ENCODE measurements at regions not wholly inside any gene's neighbourhood (a gene's known extent, or its start where the extent isn't known, plus 50 kb on each side); places are given as distances from the start of the nearest gene placed in this dataset.

DNA sequence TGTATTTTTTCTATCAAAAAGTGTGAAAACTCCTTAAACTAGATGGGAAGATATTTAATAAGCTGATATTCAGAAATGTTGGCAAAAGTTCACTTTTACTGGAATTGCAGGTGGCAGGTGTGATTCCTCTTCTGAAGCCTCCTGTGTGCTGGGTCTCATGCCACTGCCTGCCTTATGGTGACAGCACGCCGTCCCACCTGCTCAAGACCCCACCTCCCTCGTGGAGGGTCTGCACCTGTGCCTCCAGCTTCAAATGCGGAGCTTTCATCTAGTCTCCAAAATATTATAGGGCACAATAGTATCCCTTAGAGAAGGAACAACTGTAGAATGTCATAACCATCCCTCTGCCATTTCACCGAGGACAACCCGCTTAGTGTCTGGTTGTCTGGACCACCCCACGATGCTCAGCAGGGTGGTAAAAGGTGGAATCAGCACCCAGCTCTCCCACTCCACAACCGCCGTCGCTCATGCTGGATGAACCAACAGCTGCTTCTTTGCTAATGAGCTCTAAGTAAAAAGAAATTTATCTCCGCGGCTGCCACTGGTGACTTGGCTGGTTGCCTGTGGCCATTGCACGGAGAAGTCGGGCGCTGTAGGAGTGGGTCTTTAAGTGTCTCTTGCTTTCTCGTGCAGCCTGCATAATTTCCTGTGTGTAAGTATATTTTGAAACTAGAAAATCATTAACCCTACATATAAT lies 119.3 kb upstream of the TCERG1L start:
- Mint-ChIP-seq H3K27me3 (ENCODE audit: low read depth) (peaks cover 7% of the 10 kb centered on the region), H3K4me3 (no peak overlapping the region), H3K9me3 (no peaks in the 10 kb centered on the region), H3K4me1 (ENCODE audit: low read depth) (no peaks in the 10 kb centered on the region), H3K36me3 (ENCODE audit: insufficient read depth) (no peaks in the 10 kb centered on the region)
- DNase-seq (no peak), ATAC-seq (no peak)

DNA sequence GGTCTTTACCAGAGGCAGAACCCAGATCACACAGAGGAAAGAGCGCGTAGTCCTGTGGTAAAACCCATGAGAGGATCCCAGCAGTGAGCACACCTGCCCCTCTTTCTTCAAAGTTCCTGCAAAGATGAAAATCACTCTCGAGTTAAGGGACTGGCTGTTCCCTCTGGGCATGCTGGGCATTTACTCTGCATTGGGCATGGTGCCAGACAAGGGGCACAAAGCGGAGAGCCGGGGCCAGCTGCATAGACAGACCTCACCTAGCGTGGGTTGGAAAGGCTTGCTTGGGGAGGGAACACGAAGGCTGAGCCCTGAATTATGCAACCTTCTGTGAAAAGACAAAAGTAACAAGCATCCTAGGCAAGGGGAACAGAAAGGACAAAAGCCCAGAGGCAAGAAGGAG lies 120.0 kb upstream of the TCERG1L start:
- H3K36me3 Mint-ChIP-seq (ENCODE audit: insufficient read depth) = no peaks in the 10 kb centered on the region
- H3K4me1 Mint-ChIP-seq (ENCODE audit: low read depth) = no peaks in the 10 kb centered on the region
- peaks cover 6% of the 10 kb centered on the region for H3K27me3 Mint-ChIP-seq (ENCODE audit: low read depth)
- no peak overlapping the region for H3K4me3 Mint-ChIP-seq
- no peaks in the 10 kb centered on the region for H3K9me3 Mint-ChIP-seq
- no peak for DNase-seq
- no peak for ATAC-seq

DNA sequence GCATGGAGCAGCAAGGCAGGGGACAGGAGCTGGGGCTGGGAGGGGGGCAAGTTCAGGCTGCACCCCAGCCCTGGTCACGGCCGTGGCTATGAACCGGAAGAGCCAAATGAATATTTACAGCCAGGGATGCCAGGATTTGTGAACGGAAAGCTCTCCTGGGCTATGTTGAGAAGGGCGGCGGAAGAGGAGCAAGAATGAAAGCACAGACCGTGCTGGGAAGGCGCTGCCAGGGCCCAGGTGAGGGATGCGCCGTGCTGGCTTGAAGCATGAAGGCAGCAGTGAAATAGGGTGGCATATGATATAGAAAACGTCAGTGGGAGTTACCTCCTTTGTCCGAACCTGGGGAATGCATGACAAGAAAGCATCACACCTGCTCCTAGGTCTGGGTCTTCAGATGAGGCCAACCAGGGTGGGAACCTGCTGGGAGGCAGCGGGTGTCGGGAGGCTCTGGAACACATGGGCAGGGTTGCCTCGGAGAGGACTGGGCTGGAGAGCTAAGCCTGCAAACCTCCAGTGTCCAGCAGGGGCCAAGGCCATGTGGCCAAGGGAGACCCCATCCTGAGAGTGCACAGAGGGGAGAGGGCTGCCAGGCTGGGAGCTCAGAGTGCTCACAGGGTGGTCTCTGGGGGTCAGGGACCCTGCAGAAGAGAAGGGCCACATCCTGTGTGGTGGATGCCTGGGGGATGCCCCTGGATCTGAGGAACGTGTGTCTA lies 120.6 kb upstream of the TCERG1L start:
- Mint-ChIP-seq H3K4me1 (ENCODE audit: low read depth) (no peaks in the 10 kb centered on the region), H3K9me3 (no peaks in the 10 kb centered on the region), H3K36me3 (ENCODE audit: insufficient read depth) (no peaks in the 10 kb centered on the region), H3K27me3 (ENCODE audit: low read depth) (peaks cover 6% of the 10 kb centered on the region), H3K4me3 (no peak overlapping the region)
- ATAC-seq (no peak), DNase-seq (no peak)

DNA sequence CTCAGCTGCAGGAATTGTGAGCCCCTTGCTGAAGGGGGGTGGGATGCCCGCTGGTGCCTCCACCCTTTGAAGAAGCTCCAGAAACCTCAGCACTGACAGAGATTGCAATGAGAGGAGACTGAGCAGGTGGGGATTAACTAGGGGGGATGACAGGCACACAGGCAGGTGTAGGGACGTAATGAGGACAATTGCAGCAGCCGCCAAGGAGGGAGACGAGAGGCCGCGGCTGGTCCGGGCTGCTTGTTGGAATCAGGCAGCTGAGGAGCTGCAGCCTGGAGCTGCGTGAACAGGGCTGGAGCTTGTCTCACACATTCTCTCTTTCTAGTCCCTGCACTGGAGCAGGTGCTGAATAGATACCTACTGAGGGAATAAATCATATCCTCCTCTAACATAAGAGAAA lies 122.0 kb upstream of the TCERG1L start:
- Mint-ChIP-seq H3K4me1 (ENCODE audit: low read depth) (no peaks in the 10 kb centered on the region), H3K9me3 (no peaks in the 10 kb centered on the region), H3K27me3 (ENCODE audit: low read depth) (peaks cover 6% of the 10 kb centered on the region), H3K36me3 (ENCODE audit: insufficient read depth) (no peaks in the 10 kb centered on the region), H3K4me3 (no peak overlapping the region)
- DNase-seq (no peak), ATAC-seq (no peak)

DNA sequence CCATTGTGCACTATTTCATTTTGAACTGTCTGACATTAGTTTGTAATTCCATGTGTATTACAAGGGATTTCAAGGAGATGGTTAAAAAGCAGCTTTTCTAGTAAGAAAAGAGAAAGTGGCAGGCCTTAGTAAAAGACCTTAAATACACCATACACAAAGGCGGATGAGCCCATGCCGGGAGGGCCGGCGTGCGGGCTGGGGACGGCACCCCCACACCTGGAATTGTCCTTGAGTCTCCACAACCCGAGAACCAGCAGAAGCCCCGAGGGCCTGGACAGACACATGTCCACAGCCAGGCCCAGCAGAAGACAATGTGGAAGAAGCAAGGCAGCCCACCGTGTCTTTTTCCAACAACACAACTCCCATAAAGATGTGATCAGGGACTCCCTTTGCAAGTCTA lies 123.7 kb upstream of the TCERG1L start:
- H3K9me3 Mint-ChIP-seq = no peaks in the 10 kb centered on the region
- no peaks in the 10 kb centered on the region for H3K36me3 Mint-ChIP-seq (ENCODE audit: insufficient read depth)
- H3K4me1 Mint-ChIP-seq (ENCODE audit: low read depth) = no peaks in the 10 kb centered on the region
- DNase-seq = no peak
- ATAC-seq = no peak
- H3K27me3 Mint-ChIP-seq (ENCODE audit: low read depth) = peaks cover 6% of the 10 kb centered on the region
- H3K4me3 Mint-ChIP-seq = no peak overlapping the region

DNA sequence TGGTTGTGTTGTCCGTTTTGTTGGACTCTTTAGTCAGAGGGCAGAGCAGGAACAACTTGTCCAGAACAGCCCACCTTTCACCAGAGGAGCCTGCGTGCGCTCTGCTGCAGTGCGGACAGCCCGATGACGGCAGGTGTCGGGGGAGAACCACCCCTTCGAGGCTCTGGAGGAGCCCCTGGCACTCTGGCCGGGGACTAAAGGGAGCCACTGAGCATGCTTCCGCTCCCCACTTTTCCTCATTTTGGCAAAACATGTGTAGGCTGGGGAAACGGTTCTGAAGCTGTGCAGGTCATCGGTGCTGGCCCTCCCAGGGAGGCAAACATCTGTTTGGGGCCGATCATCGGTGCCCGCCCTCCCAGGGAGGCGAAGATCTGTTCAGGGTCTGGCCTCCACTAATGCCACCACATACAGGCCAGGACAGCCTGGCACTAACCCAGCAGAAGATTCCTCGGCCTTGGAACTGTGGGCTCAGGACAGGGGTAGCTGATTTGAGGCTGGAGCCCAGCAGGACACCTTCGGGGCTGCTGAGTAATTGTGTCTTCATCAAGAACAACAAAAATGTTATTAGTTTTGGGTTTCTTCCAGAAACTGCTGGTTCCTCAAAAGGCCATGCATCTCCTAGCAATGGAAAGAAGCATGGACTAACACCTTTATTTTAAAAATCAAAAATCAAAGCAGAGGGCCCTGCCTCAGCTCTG lies 124.4 kb upstream of the TCERG1L start:
- H3K27me3 Mint-ChIP-seq (ENCODE audit: low read depth) = peaks cover 9% of the 10 kb centered on the region
- no peaks in the 10 kb centered on the region for H3K36me3 Mint-ChIP-seq (ENCODE audit: insufficient read depth)
- no peak overlapping the region for H3K4me3 Mint-ChIP-seq
- no peaks in the 10 kb centered on the region for H3K9me3 Mint-ChIP-seq
- H3K4me1 Mint-ChIP-seq (ENCODE audit: low read depth) = no peaks in the 10 kb centered on the region
- DNase-seq = no peak
- no peak for ATAC-seq

DNA sequence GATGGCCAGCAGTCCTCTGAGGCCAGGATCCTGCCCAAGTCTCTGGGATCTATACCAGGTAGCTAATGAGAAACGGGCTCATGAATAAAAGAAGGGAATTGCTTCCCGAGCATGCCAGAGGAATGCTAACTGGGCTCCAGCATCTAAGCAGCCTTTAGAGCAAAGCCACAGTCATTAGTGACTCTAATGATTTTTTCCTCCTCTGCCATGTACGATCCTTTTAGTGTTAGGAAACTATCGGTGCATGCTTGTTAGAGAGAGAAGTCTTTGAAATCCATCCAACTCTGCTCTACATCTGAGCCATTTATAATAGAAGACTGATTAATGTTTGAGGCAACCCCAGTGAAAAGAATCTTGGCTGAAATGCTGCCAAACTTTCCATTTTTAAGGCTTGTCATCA lies 124.9 kb upstream of the TCERG1L start:
- H3K4me1 Mint-ChIP-seq (ENCODE audit: low read depth) = no peaks in the 10 kb centered on the region
- H3K27me3 Mint-ChIP-seq (ENCODE audit: low read depth) = peaks cover 10% of the 10 kb centered on the region
- H3K4me3 Mint-ChIP-seq = no peak overlapping the region
- no peaks in the 10 kb centered on the region for H3K9me3 Mint-ChIP-seq
- no peak for DNase-seq
- H3K36me3 Mint-ChIP-seq (ENCODE audit: insufficient read depth) = no peaks in the 10 kb centered on the region
- no peak for ATAC-seq

DNA sequence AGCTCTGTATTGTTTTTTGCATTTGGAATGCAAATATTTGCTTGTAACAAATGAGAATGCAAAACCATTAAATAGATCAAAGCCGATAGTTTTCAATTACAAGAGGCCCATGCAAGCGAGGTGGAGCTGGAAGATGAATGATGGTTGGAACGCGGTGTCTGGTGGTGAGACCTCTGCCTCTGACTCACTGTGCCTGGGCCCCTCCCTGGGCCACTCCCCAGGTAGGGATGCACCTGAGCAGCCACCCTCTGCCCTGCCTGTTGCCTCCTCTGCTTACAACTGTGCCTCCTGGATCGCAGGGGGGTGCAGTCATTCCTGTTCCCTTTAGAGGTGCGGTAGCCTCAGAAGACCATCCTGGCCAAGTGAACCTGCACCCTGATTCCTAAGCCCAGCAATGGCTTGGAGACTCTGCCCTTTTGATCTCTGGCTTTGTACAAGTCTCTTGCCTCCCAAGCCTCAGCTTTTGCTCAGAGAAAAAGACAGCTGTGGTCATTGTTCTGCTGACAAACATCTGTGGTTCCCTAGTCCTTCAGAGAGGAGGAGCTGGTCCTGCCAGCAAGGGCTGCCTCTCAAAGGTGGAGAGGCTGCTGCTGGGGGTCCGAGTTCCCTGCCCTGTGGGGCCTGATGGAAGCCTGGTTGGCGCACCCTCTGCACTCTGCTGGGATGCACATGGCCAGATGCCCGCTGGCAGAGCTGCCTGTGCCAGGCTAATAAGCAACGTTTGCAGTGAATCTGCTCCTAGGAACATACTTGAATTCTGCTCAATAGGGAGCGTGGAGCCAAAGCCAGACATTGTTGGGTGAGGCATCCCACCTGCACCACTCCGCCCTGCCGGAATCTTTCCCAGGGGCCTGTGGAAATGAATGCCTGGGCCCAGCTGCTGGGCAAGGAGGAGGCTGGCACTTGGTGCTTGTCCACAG lies 126.3 kb upstream of the TCERG1L start:
- Mint-ChIP-seq H3K36me3 (ENCODE audit: insufficient read depth) (no peaks in the 10 kb centered on the region), H3K27me3 (ENCODE audit: low read depth) (peaks cover 4% of the 10 kb centered on the region), H3K9me3 (no peaks in the 10 kb centered on the region), H3K4me3 (no peak overlapping the region), H3K4me1 (ENCODE audit: low read depth) (no peaks in the 10 kb centered on the region)
- DNase-seq (no peak), ATAC-seq (no peak)

DNA sequence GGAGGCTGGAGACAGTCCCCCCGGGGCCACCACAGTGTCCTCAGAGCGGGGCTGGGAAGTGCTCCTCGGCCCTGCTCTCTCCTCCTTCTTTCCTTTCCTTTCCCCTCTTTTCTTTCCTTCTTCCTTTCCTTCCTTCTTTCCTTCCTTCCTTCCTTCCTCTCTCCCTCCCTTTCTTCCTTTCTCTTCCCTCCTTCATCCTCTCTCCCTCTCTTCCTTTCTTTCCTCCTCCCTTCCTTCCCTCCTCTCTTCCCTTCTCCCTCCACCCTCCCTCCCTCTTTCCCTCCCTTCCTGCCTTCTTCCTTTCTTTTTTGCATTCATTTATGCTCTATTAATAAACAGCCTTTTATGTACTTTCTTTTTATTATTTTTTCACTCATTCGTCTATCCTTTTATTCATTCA lies 127.1 kb upstream of the TCERG1L start:
- H3K9me3 Mint-ChIP-seq = no peaks in the 10 kb centered on the region
- H3K4me3 Mint-ChIP-seq = no peak overlapping the region
- no peaks in the 10 kb centered on the region for H3K36me3 Mint-ChIP-seq (ENCODE audit: insufficient read depth)
- no peak for DNase-seq
- H3K27me3 Mint-ChIP-seq (ENCODE audit: low read depth) = peaks cover 4% of the 10 kb centered on the region
- H3K4me1 Mint-ChIP-seq (ENCODE audit: low read depth) = no peaks in the 10 kb centered on the region
- ATAC-seq = no peak

DNA sequence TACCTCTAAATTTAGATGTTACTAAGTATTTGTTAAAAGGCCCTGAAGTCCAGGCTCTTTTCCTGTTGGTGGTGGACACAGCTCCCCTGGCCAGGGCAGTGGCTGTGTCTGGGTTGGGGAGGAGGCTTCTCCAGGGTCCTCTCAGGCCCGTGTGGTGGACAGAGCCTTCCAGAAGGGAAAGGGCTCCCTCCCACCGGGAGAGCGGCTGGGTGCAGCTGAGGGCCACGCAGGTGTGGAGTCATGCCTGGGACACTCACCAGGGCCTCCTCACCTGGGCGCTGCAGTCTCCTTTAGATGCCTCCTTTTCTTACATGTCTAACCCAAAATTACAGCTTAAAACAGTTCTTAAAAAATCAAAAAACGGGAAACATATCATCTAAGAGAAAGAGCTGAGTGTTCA lies 128.2 kb upstream of the TCERG1L start:
- H3K36me3 Mint-ChIP-seq (ENCODE audit: insufficient read depth) = no peaks in the 10 kb centered on the region

DNA sequence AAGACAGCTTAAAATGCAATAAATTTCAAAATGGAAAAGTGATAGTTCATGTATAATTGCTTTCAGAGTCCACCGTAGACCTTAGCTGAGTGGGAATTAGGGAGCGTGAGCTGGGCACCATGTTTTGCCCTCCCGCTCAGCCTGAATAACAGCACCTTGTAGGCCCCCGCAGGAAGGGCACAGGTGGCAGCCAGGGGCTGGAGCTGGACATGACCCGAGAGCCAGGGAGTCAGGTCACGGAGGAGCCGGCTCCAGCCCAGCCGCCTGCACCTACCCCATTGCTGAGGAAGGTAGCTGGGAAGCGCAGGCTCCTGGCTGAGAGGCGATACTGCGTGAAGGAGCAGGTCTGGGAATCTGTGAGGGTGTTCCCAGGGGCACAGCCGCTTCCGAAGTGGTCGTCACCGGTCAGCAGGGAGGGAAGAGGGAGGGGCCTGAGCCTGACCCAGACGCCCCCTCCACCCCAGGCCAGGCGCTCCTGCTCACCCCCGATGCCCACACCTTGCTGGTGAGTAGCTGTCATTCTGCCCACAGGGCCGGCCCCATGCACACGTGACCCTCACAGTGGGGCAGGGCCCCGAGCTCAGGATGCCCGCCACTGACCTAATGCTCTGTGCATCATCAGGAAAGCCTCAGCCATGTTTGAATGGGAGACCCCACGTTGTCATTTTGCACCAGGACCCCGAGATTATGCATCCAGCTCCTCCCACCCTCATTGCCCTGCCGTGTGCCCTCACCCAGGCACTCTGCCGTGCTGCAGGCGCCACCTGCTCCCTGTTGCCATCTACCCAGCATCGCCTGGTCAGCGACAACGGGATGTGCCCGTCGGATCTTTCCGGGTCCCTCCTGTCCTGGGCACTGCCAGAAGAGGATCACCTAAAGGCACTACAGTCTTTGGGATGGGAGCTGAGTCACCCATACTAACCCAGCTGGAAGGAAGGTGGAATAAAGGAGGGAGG lies 129.2 kb upstream of the TCERG1L start:
- Mint-ChIP-seq H3K9me3 (no peaks in the 10 kb centered on the region), H3K36me3 (ENCODE audit: insufficient read depth) (no peaks in the 10 kb centered on the region), H3K4me3 (no peak overlapping the region), H3K4me1 (ENCODE audit: low read depth) (no peaks in the 10 kb centered on the region), H3K27me3 (ENCODE audit: low read depth) (peaks cover 10% of the 10 kb centered on the region)
- no peak for DNase-seq
- no peak for ATAC-seq

More for the DNA sequence above, 128.2 kb upstream of the TCERG1L start:
- DNase-seq = no peak
- Mint-ChIP-seq H3K27me3 (ENCODE audit: low read depth) (peaks cover 4% of the 10 kb centered on the region), H3K4me3 (no peak overlapping the region), H3K4me1 (ENCODE audit: low read depth) (no peaks in the 10 kb centered on the region), H3K9me3 (no peaks in the 10 kb centered on the region)
- no peak for ATAC-seq

DNA sequence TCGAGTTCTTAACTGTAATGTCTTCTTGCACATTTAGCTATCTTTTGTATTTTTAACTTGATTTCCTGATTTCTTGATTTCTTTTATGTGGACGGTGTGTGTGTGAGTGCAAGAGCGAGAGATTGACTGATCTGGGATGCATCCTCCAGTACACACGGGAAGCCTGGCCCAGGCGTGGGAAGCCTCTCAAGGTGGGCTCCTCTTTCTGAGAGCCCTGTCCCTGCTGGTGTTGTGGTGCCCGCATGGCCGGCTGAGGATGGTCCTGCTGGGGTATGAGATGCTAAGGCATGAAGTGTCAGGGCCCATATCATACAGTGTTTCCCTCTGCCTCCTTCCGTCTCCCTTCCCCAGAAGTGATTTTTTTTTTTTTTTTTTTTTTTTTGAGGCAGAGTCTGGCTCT lies 130.8 kb upstream of the TCERG1L start:
- Mint-ChIP-seq H3K36me3 (ENCODE audit: insufficient read depth) (no peaks in the 10 kb centered on the region), H3K4me1 (ENCODE audit: low read depth) (no peaks in the 10 kb centered on the region), H3K9me3 (no peaks in the 10 kb centered on the region), H3K4me3 (no peak overlapping the region), H3K27me3 (ENCODE audit: low read depth) (peaks cover 12% of the 10 kb centered on the region)
- DNase-seq (no peak), ATAC-seq (no peak)

DNA sequence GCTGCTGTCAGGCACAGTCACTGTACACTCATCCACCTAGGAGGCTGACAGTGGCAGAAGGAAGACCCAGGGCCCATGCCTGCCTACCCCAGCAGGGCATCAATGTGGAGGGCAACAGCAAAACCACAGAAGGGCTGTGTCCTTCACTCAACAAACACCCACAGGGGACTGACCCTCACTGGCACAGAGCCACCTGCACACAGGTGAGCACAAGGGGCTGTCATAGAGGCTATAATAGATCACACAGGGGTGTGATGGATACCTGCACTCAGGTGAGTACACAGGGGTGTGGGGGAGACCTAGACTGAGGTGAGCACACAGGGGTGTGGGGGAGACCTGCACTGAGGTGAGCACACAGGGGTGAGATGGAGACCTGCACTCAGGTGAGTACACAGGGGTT lies 132.8 kb upstream of the TCERG1L start:
- no peaks in the 10 kb centered on the region for H3K4me1 Mint-ChIP-seq (ENCODE audit: low read depth)
- no peak for ATAC-seq
- DNase-seq = no peak
- H3K9me3 Mint-ChIP-seq = no peaks in the 10 kb centered on the region
- H3K27me3 Mint-ChIP-seq (ENCODE audit: low read depth) = peaks cover 12% of the 10 kb centered on the region
- no peaks in the 10 kb centered on the region for H3K36me3 Mint-ChIP-seq (ENCODE audit: insufficient read depth)
- no peak overlapping the region for H3K4me3 Mint-ChIP-seq
